Epithelial cell of proximal tubule (primary cell): ENCODE measurements at regions not wholly inside any gene's neighbourhood (a gene's known extent, or its start where the extent isn't known, plus 50 kb on each side); places are given as distances from the start of the nearest gene placed in this dataset.

Experiments
- DNase-seq: peaks from one replicate; pipeline ENCODE4 v3.0.0-alpha.2; 2011; ENCODE audit warnings: low read depth
- H3K4me3 ChIP-seq: 2 replicates; pipeline ENCODE4 v1.5.1; 2011; ENCODE audit warnings: low read depth, mild to moderate bottlenecking, low read length
- CTCF ChIP-seq: conservative IDR thresholded peaks from 2 replicates; pipeline ENCODE4 v1.5.1; 2012; ENCODE audit warnings: low read depth, mild to moderate bottlenecking, low read length

- TF ChIP-seq CTCF, result no peak
- peak; percentile 39 for DNase-seq
- H3K4me3 ChIP-seq, result no peak overlapping the region
Measured at GRCh38 chr14:39617537-39617936, 185.3 kb upstream of the FBXO33 start.

DNA sequence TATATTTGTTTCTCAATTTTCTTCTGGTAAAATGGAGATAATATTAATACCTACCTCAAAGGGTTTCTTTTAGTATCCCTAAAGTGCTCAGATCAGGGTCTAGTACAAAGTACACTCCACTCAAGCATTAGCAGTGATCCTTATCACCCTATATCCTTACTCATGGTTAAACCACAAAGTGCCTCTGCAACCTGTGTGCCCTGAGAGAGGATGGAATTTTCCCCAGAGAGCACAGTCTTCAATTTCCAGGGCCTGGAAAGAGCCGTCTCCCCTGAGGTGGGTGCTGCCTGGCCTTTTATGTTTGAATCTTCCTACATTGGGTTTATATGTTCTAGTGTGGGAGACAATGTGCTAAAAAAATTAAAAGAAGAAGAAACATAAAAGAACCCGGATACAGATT lies 183.1 kb upstream of the FBXO33 start:
- H3K4me3 ChIP-seq, result no peak overlapping the region
- no peak for TF ChIP-seq CTCF
- DNase-seq, result peak; percentile 7

DNA sequence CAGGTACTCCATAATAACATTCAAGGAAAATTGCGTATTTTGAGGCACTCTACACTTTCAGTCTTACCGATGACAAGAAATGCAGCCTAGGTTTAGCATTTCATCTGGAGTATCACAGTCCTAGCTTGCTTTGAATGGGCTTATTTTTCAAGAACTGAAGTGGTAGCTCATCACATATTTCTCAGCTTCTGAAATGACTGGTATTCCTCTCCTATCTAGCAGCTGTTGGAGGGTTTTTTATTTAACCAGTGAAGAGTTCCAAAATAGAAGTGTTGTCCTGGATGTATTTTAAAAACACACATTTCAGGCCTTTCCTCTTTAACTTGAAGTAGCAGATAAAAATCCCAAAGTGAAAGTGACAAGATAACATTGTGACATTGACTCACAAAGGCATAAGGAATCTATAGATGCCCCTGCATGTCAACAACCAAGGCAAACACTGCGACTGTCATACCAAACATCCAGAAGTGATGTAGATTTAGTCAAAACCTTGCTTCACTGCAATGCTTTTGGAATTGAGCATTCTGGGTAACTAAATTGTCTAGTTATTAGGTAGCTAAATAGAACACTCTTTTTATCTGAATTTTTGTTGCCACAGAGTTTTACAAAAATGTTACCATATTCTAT lies 182.2 kb upstream of the FBXO33 start:
- DNase-seq, result no peak
- no peak for TF ChIP-seq CTCF
- no peak overlapping the region for H3K4me3 ChIP-seq

DNA sequence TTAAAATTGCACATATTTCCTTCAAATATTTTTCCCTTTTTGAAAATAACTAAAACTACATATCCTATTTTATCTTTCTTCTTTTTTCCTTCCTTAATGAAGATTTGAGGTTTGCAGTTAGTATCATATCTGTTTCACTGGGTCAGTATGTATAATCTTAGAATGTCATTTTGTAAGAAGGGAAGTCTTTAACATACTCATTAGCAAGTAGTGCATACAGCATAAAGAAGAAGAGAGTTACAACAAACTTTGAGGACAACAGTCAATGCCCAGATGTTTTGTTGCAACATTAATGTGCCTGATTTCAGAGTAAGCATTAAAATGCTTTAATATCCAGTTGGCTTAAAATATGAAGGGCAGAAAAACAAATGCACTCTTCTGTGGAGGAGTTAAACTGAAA lies 176.9 kb upstream of the FBXO33 start:
- TF ChIP-seq CTCF, result no peak
- no peak overlapping the region for H3K4me3 ChIP-seq
- no peak for DNase-seq

- H3K4me3 ChIP-seq, result no peak overlapping the region
- TF ChIP-seq CTCF, result no peak
- no peak for DNase-seq
Measured at GRCh38 chr14:39607978-39608377, 175.7 kb upstream of the FBXO33 start.

GRCh38 chr14:39603942-39604341 lies 171.7 kb upstream of the FBXO33 start:
- TF ChIP-seq CTCF, result no peak

DNA sequence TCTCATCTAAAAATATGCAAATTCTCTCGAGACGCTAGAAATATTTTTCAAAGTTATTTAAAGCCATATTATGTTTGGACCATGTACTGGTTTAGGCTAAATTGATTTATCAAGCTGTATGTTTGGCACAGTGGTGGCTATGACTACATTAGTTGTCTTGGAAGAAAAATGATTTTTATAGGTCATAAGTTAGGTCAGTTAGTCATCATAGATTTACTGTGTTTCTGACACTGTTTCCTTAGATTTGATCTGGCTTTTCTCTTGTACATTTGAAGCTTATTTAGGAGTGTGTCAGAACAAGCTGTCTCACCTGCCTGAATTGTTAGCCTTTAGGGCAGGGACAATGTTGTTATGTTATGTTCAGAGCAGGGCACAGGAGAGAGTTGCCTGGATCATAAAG lies 161.1 kb upstream of the FBXO33 start:
- no peak for DNase-seq
- TF ChIP-seq CTCF, result no peak
- no peak overlapping the region for H3K4me3 ChIP-seq

More at GRCh38 chr14:39603942-39604341, 171.7 kb upstream of the FBXO33 start:
- H3K4me3 ChIP-seq, result no peak overlapping the region
- DNase-seq, result no peak
